HG03025 (cell line): ENCODE measurements at regions not wholly inside any gene's neighbourhood (a gene's known extent, or its start where the extent isn't known, plus 50 kb on each side); places are given as distances from the start of the nearest gene placed in this dataset.
"Not testable (repeated sequence)": the region's sequence is repeated elsewhere in the genome, so short reads cannot be mapped to it uniquely, and the experiment has no call there.

ENCODE experiments used
- ATAC-seq: cut with Tn5 transposase; IDR thresholded peaks from one replicate; pipeline ENCODE4 v1.9.1; 2021; ENCODE audit warnings: mild to moderate bottlenecking, moderate library complexity; ENCODE audit not compliant: unreplicated experiment, low FRiP score

- no peak for ATAC-seq
Measured at GRCh38 chr18:35864916-35865315, 107.6 kb upstream of the RMP24 start.

- ATAC-seq = no peak
Measured at GRCh38 chr18:35868915-35869314, 103.6 kb upstream of the RMP24 start.

GRCh38 chr18:35871337-35871736 lies 101.1 kb upstream of the RMP24 start:
- no peak for ATAC-seq

- no peak for ATAC-seq
Measured at GRCh38 chr18:35875566-35875965, 96.9 kb upstream of the RMP24 start.

- no peak for ATAC-seq
Measured at GRCh38 chr18:35876243-35876642, 96.2 kb upstream of the RMP24 start.

GRCh38 chr18:35880788-35881455 lies 91.6 kb upstream of the RMP24 start:
- no peak for ATAC-seq

GRCh38 chr18:35888329-35888728 lies 84.2 kb upstream of the RMP24 start:
- ATAC-seq = no peak

- ATAC-seq = no peak
Measured at GRCh38 chr18:35889677-35890076, 82.8 kb upstream of the RMP24 start.

- ATAC-seq = no peak
Measured at GRCh38 chr18:35890323-35890722, 82.2 kb upstream of the RMP24 start.

GRCh38 chr18:35892118-35892517 lies 80.4 kb upstream of the RMP24 start:
- ATAC-seq = no peak

- not testable (repeated sequence) for ATAC-seq
Measured at GRCh38 chr18:35897481-35897880, 75.0 kb upstream of the RMP24 start.

GRCh38 chr18:35904389-35905037 lies 68.0 kb upstream of the RMP24 start:
- ATAC-seq = no peak

- ATAC-seq = no peak
Measured at GRCh38 chr18:35905436-35905835, 67.0 kb upstream of the RMP24 start.

GRCh38 chr18:35906291-35906690 lies 66.2 kb upstream of the RMP24 start:
- ATAC-seq = not testable (repeated sequence)

- ATAC-seq = no peak
Measured at GRCh38 chr18:35910327-35910726, 62.2 kb upstream of the RMP24 start.

- ATAC-seq = no peak
Measured at GRCh38 chr18:35912332-35912731, 60.1 kb upstream of the RMP24 start.

GRCh38 chr18:35915056-35915455 lies 57.4 kb upstream of the RMP24 start:
- ATAC-seq = no peak

- ATAC-seq = no peak
Measured at GRCh38 chr18:35917043-35917442, 55.4 kb upstream of the RMP24 start.

- no peak for ATAC-seq
Measured at GRCh38 chr18:35918564-35918963, 53.9 kb upstream of the RMP24 start.

GRCh38 chr18:35919179-35919578 lies 53.3 kb upstream of the RMP24 start:
- no peak for ATAC-seq

GRCh38 chr18:35920623-35921022 lies 51.9 kb upstream of the RMP24 start:
- no peak for ATAC-seq
